ENCODE measurements at regions not wholly inside any gene's neighbourhood (a gene's known extent, or its start where the extent isn't known, plus 50 kb on each side); places are given as distances from the start of the nearest gene placed in this dataset.

GRCh38 chr5:15338546-15338945 is 161.4 kb upstream of the FBXL7 start:
- H3K27me3 ChIP-seq: no peaks in the 10 kb centered on the region
- no peaks in the 10 kb centered on the region for H3K9me3 ChIP-seq (replicated peaks in 1 of 3)
- H3K4me1 ChIP-seq (replicated peaks in 1 of 2): no peaks in the 10 kb centered on the region
- 70 to 83% (median 80%) methylated on average over 1 of the region's 1 CpG for WGBS, 4 donors
- H3K4me3 ChIP-seq: no peak overlapping the region
- DNase-seq: no peak
- no peaks in the 10 kb centered on the region for H3K36me3 ChIP-seq (replicated peaks in 1 of 2)
- TF ChIP-seq POLR2A (IDR thresholded peaks at IDR 0.05) (no peak), CTCF (IDR thresholded peaks at IDR 0.05) (no peak)
- no peak overlapping the region for H3K27ac ChIP-seq
- intact Hi-C loops (cut with DNase I): no loop called here

GRCh38 chr5:15334551-15335266 is 165.3 kb upstream of the FBXL7 start:
- 87 to 92% (median 90%) methylated on average over 4 of the region's 4 CpGs for WGBS, 4 donors
- TF ChIP-seq POLR2A (IDR thresholded peaks at IDR 0.05): no peak
- TF ChIP-seq CTCF (IDR thresholded peaks at IDR 0.05): no peak
- no peaks in the 10 kb centered on the region for H3K9me3 ChIP-seq (replicated peaks in 1 of 3)
- no peak for DNase-seq
- no peak overlapping the region for H3K27ac ChIP-seq
- H3K36me3 ChIP-seq (replicated peaks in 1 of 2): no peaks in the 10 kb centered on the region
- intact Hi-C loops (cut with DNase I): no loop called here
- no peak overlapping the region for H3K4me3 ChIP-seq
- H3K4me1 ChIP-seq (replicated peaks in 1 of 2): no peaks in the 10 kb centered on the region
- no peaks in the 10 kb centered on the region for H3K27me3 ChIP-seq

- no peak for TF ChIP-seq POLR2A (IDR thresholded peaks at IDR 0.05)
- no peak for TF ChIP-seq CTCF (IDR thresholded peaks at IDR 0.05)
- WGBS, 4 donors: 88 to 95% (median 94%) methylated on average over 1 of the region's 1 CpG
- Histone ChIP-seq H3K36me3 (replicated peaks in 1 of 2) (no peaks in the 10 kb centered on the region), H3K27me3 (no peaks in the 10 kb centered on the region), H3K4me3 (no peak overlapping the region), H3K27ac (no peak overlapping the region), H3K9me3 (replicated peaks in 1 of 3) (no peaks in the 10 kb centered on the region), H3K4me1 (replicated peaks in 1 of 2) (no peaks in the 10 kb centered on the region)
- intact Hi-C loops (cut with DNase I): no loop called here
- DNase-seq: no peak
These were observed 166.9 kb upstream of the FBXL7 start for GRCh38 chr5:15333091-15333490.

- TF ChIP-seq CTCF (IDR thresholded peaks at IDR 0.05): no peak
- TF ChIP-seq POLR2A (IDR thresholded peaks at IDR 0.05): no peak
- no peak overlapping the region for H3K4me3 ChIP-seq
- no peaks in the 10 kb centered on the region for H3K36me3 ChIP-seq (replicated peaks in 1 of 2)
- H3K27me3 ChIP-seq: no peaks in the 10 kb centered on the region
- intact Hi-C loops (cut with DNase I): no loop called here
- no peaks in the 10 kb centered on the region for H3K4me1 ChIP-seq (replicated peaks in 1 of 2)
- no peaks in the 10 kb centered on the region for H3K9me3 ChIP-seq (replicated peaks in 1 of 3)
- DNase-seq: no peak
- H3K27ac ChIP-seq: no peak overlapping the region
These were observed 173.0 kb upstream of the FBXL7 start for GRCh38 chr5:15326932-15327331.
